ENCODE measurements at regions not wholly inside any gene's neighbourhood (a gene's known extent, or its start where the extent isn't known, plus 50 kb on each side); places are given as distances from the start of the nearest gene placed in this dataset.

GRCh38 chr13:44260336-44260735 is 113.3 kb upstream of the SERP2 start:
- TF ChIP-seq, protein P1, sequence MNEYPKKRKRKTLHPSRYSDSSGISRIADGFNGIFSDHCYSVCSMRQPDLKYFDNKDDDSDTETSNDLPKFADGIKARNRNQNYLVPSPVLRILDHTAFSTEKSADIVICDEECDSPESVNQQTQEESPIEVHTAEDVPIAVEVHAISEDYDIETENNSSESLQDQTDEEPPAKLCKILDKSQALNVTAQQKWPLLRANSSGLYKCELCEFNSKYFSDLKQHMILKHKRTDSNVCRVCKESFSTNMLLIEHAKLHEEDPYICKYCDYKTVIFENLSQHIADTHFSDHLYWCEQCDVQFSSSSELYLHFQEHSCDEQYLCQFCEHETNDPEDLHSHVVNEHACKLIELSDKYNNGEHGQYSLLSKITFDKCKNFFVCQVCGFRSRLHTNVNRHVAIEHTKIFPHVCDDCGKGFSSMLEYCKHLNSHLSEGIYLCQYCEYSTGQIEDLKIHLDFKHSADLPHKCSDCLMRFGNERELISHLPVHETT (tag by site-specific recombination; IDR thresholded peaks at IDR 0.05) = no peak
- TF ChIP-seq, protein P2, sequence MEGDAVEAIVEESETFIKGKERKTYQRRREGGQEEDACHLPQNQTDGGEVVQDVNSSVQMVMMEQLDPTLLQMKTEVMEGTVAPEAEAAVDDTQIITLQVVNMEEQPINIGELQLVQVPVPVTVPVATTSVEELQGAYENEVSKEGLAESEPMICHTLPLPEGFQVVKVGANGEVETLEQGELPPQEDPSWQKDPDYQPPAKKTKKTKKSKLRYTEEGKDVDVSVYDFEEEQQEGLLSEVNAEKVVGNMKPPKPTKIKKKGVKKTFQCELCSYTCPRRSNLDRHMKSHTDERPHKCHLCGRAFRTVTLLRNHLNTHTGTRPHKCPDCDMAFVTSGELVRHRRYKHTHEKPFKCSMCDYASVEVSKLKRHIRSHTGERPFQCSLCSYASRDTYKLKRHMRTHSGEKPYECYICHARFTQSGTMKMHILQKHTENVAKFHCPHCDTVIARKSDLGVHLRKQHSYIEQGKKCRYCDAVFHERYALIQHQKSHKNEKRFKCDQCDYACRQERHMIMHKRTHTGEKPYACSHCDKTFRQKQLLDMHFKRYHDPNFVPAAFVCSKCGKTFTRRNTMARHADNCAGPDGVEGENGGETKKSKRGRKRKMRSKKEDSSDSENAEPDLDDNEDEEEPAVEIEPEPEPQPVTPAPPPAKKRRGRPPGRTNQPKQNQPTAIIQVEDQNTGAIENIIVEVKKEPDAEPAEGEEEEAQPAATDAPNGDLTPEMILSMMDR (tag by site-specific recombination; IDR thresholded peaks at IDR 0.05) = no peak
- TF ChIP-seq ZFP3 (tag by site-specific recombination; IDR thresholded peaks at IDR 0.05; ENCODE audit: low read depth) = no peak
- TF ChIP-seq ZNF211 (tag by site-specific recombination; IDR thresholded peaks at IDR 0.05; ENCODE audit: low read depth) = no peak
- no peak for TF ChIP-seq KLF1 (tag by site-specific recombination; IDR thresholded peaks at IDR 0.05)
- TF ChIP-seq YY2 (tag by site-specific recombination; IDR thresholded peaks at IDR 0.05) = no peak
- TF ChIP-seq INSM2 (tag by site-specific recombination; IDR thresholded peaks at IDR 0.05) = no peak
- no peak for TF ChIP-seq ZNF302 (tag by site-specific recombination; IDR thresholded peaks at IDR 0.05; ENCODE audit: low read depth)
